HG02938 (cell line): ENCODE measurements at regions not wholly inside any gene's neighbourhood (a gene's known extent, or its start where the extent isn't known, plus 50 kb on each side); places are given as distances from the start of the nearest gene placed in this dataset.

Source experiments
- ATAC-seq: cut with Tn5 transposase; IDR thresholded peaks from one replicate; pipeline ENCODE4 v1.9.1; 2021; ENCODE audit warnings: mild to moderate bottlenecking, moderate library complexity; ENCODE audit not compliant: unreplicated experiment

DNA sequence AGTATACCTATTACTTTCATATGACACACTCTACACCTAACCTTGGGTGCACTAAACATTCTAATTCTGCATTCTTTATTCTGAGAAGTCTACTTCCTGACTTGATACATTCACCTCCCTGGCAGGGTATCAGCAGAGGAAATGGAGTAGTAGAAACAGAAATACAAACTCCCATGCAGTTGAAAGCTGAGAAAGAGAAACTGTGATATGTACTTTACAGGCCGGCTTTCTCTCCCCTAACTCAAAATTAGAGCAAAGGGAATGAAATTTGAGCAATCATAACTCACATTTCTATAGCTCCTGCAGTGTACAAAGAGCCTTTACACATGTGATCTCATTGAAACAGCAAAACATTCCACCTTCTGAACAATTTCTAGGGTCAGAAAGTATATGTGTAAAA, 135.5 kb upstream of the COL8A1 start:
- ATAC-seq: no peak

- no peak for ATAC-seq
These were observed 137.9 kb upstream of the COL8A1 start for GRCh38 chr3:99500485-99500884.

GRCh38 chr3:99499235-99500158, 138.9 kb upstream of the COL8A1 start:
- ATAC-seq: no peak

GRCh38 chr3:99498550-99499234, 139.7 kb upstream of the COL8A1 start:
- ATAC-seq: no peak

GRCh38 chr3:99487894-99488293, 150.5 kb upstream of the COL8A1 start:
- ATAC-seq: no peak

GRCh38 chr3:99485286-99485685, 153.1 kb upstream of the COL8A1 start:
- ATAC-seq: no peak

DNA sequence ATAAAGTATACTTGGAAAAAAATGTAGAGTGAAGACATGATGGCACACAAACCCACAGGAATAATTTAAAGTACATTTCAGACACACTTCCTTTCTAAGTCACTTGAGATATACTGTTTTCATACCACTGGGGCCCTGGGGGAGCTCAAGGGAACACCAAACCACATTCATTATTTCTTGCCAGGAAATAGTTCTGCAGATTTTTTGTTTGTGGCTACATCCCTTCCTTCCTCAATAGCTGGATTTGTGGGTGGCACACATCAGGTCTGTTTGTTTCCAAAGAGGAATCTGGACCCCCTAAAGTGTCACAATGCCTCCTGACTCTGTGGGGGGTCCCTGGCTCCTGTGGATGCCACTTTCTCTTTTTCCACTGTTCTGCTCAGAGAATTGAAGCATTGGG, 153.5 kb upstream of the COL8A1 start:
- ATAC-seq: no peak

- no peak for ATAC-seq
These were observed 154.6 kb upstream of the COL8A1 start for GRCh38 chr3:99483841-99484240.

- no peak for ATAC-seq
These were observed 156.2 kb upstream of the COL8A1 start for GRCh38 chr3:99482191-99482590.

- no peak for ATAC-seq
These were observed 156.8 kb upstream of the COL8A1 start for GRCh38 chr3:99481561-99481960.

DNA sequence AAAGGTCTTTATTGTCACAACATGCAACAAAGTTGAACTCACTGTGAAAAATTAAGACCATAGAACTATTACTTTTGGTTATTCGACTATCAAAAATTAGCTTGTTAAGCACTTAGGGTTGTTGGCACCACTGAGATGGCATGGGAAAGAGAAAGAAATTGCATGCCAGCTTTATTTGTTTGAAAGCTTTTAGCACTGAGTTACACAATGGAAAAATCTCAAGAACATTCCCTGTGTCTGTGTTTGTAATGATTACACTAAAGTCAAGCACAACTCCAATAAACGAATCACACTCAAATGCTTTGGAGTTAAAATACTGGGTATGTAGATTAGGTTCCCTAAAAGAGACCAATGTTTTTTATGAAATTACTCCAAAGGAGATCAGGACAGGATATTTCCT, 158.6 kb upstream of the COL8A1 start:
- no peak for ATAC-seq

DNA sequence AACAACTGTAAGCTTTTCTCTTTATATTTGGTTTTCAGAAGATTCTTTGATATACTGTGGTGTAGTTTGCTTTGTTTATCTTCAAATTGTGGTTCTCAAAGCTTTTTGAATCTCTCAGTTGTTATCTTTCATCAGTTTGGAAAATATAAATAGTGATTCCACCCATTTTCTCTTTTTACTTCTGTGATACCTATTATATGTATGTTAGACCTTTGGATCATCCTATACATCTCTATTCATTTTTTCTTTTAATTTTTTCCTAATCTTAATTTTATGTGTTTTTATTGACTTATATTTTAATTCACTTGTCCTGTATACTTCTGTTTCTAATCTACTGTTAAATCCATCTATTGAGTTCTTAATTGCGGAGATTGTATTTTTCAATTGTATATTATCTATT, 160.7 kb upstream of the COL8A1 start:
- ATAC-seq: no peak

GRCh38 chr3:99475229-99475628, 163.2 kb upstream of the COL8A1 start:
- ATAC-seq: no peak

GRCh38 chr3:99474776-99475175, 163.6 kb upstream of the COL8A1 start:
- no peak for ATAC-seq

- no peak for ATAC-seq
These were observed 165.1 kb upstream of the COL8A1 start for GRCh38 chr3:99473321-99473751.

GRCh38 chr3:99472385-99472784, 166.0 kb upstream of the COL8A1 start:
- ATAC-seq: no peak

DNA sequence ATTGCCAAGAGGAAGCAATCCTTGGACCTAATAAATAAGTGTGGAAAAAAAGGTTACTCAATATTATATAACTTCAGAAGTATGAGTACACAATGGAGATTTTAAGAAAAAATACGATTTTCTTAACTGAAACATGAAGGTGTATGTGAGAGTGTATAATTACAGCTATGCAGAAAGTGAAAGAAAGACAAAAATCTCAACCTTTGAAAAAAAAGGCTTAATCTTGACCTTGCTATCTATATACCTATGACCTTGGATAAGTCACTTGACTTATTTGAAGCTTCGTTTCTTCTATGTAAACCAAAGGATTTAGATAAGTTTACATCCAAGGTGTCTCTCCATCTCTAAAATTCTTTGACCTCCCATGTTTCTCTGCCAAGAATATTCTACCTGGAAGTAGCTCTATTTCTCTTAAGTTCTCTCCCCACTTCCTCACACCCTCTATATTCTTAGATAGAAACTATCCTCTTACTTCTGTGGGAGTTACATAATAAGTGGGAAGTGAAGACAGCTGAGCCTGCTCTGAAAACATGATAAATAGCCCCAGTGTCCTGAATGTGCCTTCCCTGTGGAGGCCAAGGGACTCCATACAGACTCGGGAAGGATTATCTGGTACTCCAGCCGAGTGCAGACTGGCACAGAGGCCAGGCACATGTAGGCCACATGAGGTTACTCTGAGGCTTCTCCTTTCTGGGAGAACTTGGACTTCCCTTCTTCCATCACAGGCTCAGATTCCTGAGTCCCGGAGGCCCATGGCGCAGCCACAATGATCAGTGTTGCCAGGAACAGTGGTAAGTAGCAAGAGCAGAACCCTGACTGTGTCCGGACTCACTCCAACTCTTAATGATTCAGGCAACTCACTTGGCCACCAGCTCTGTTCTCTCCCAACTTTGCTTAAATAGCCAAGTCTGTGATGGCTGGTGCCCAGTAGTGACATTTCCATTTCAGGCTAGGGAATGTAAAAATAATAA, 166.8 kb upstream of the COL8A1 start:
- no peak for ATAC-seq

DNA sequence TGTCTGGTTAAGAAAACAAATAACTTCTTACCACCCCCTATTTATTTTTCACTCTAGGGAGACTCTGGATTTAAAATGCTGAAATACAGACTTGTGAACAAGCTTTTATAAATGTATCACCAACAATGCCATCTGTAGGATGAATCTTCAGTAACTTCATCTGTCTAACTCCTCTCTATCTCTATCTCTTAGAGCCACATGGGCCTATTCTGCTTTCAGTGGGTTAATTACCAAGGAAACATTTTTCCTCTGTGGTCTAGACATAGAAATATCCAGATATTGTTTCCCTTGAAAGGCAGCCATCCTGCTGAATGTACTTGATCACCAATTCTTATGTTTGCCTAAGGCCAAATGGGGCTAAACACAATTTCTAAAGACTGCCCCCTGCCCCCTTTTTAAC, 167.6 kb upstream of the COL8A1 start:
- ATAC-seq: no peak

GRCh38 chr3:99468918-99469317, 169.5 kb upstream of the COL8A1 start:
- ATAC-seq: no peak

GRCh38 chr3:99467420-99467819, 171.0 kb upstream of the COL8A1 start:
- ATAC-seq: no peak

DNA sequence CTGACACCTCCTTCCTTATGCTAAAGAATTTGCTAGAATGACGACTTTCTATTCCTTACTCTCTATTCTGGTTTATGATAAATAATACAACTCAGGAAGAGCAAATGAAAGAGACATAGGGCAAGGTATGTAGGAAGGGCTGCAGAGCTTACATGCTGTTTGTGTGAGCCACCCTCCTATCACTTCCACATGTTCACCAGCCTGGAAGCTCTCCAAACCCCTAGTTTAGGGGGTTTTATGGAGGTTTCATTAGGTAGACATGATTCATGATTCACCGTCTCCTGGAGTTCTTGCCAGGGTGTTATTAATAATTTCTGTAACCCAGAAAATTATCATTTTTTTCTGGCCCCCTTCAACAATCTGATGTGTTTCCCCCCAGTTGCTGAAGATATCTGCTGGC, 172.1 kb upstream of the COL8A1 start:
- ATAC-seq: no peak
